Spleen (tissue), 7 donors: ENCODE measurements at regions not wholly inside any gene's neighbourhood (a gene's known extent, or its start where the extent isn't known, plus 50 kb on each side); places are given as distances from the start of the nearest gene placed in this dataset.

Experiments used
- CTCF ChIP-seq, 11 experiments: fragments of 200-600 bp in 7 of 11; fragments of 450-650 bp in 4 of 11; sonication (generic) in 4 of 11; IDR thresholded peaks in 8 of 11; conservative IDR thresholded peaks in 3 of 11; 1 replicate in 7 of 11; 2 replicates in 4 of 11; pipeline versions ENCODE4 v1.4.0 to v1.8.0; 2016 to 2021; ENCODE audit warnings: antibody characterized with exemption in 11 of 11, inconsistent platforms in 4 of 11, mild to moderate bottlenecking in 1 of 11
- POLR2A ChIP-seq, 3 donors: fragments of 450-650 bp; IDR thresholded peaks; one replicate each; pipeline ENCODE4 v1.5.1; 2017; ENCODE audit warnings: antibody characterized with exemption in 3 of 3, mild to moderate bottlenecking in 1 of 3
- POLR2AphosphoS5 ChIP-seq, 3 donors: sonication (generic); formaldehyde crosslinking; IDR thresholded peaks; one replicate each; pipeline ENCODE4 v1.5.1; 2017; ENCODE audit warnings: antibody characterized with exemption in 3 of 3
- donor health status: DM: no; HTN: no; CAD: no; lungs with moderate emphysema.
- donor health status: DM: no; HTN: no; CAD: no.
- donor health status: DM: no; HTN: no; CAD: no.

- TF ChIP-seq CTCF (IDR thresholded peaks at IDR 0.05 in 8 of 11, conservative IDR thresholded peaks at IDR 0.05 in 3 of 11) (no peak), POLR2A (IDR thresholded peaks at IDR 0.05) (no peak), POLR2AphosphoS5 (IDR thresholded peaks at IDR 0.05) (no peak)
These were observed 78.5 kb upstream of the TAB3 start for GRCh38 chrX:30967516-30967915.
